ENCODE measurements at regions not wholly inside any gene's neighbourhood (a gene's known extent, or its start where the extent isn't known, plus 50 kb on each side); places are given as distances from the start of the nearest gene placed in this dataset.

DNA sequence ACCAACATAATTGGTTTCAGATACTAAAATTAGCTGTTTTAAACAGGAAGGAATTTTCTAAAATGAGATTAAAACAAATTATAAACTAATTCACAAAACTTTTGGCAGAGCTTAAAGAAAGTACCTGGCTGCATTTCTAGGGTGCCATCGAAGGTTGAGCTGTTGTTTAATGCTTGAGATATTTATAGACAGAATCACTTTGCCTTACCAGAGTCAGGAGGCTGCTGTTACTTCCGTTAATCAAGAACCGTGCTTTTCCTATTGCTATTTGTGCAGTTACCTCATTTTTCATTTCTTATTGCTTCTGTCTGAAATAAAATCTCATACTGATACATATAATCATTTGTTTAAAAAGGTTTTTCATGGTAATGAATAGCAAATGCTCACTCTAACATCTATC is 242.9 kb downstream of the TECRL start:
- TF ChIP-seq, protein P1, sequence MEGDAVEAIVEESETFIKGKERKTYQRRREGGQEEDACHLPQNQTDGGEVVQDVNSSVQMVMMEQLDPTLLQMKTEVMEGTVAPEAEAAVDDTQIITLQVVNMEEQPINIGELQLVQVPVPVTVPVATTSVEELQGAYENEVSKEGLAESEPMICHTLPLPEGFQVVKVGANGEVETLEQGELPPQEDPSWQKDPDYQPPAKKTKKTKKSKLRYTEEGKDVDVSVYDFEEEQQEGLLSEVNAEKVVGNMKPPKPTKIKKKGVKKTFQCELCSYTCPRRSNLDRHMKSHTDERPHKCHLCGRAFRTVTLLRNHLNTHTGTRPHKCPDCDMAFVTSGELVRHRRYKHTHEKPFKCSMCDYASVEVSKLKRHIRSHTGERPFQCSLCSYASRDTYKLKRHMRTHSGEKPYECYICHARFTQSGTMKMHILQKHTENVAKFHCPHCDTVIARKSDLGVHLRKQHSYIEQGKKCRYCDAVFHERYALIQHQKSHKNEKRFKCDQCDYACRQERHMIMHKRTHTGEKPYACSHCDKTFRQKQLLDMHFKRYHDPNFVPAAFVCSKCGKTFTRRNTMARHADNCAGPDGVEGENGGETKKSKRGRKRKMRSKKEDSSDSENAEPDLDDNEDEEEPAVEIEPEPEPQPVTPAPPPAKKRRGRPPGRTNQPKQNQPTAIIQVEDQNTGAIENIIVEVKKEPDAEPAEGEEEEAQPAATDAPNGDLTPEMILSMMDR (IDR thresholded peaks at IDR 0.05; ENCODE audit: low read depth, low read length, missing control alignments) = no peak
- no peak for DNase-seq (ENCODE audit: low read depth)
- no peak overlapping the region for H3K4me3 ChIP-seq (ENCODE audit: low read depth, low read length)

DNA sequence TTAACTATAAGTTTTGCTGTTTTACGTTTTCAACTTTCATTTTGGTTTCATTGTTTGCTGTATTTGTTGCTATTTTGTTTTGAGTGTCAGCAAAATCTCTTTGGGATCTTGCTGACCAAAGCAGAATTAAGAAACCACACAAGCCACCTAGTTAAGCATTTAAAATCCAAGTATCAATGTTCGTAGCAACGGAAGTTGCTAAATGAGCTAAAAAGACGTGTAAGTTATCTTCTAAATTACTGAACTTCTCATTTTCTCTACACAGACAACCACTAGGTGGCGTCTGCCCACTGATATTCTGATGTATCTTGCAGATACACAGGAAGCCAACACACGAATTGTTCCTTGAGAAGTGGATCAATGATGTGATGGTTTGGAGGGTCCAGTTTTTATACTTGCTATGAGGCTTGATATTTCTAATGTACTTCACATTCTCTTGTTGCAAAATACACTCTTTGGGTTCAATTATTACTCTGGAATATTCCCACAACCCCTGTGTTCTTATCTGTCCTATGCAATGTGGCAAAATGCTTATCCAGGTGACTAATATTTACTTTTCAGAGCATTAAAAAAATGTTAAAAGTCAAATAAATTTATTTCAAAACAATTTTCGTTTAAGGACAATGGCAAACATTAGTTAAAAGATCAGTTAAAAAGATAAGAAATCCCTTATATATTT is 250.5 kb downstream of the TECRL start:
- DNase-seq (ENCODE audit: low read depth) = peak; percentile 22
- no peak overlapping the region for H3K4me3 ChIP-seq (ENCODE audit: low read depth, low read length)
- TF ChIP-seq, protein P1 (IDR thresholded peaks at IDR 0.05; ENCODE audit: low read depth, low read length, missing control alignments) = peak; percentile 76

DNA sequence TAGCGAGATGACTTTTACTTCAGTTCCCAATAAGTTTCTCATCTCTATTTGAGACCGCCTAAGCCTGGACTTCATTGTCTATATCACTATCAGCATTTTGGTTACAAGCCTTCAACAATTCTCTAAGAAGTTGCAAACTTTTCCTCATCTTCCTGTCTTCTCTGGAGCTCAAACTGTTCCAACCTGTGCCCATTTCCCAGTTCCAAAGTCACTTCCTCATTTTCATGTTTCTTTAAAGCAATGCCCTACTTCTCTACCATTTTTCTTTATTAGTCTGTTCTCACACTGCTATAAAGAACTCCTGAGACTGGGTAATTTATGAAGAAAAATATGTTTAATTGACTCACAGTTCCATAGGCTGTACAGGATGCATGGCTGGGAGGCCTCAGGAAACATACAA is 251.9 kb downstream of the TECRL start:
- no peak overlapping the region for H3K4me3 ChIP-seq (ENCODE audit: low read depth, low read length)
- TF ChIP-seq, protein P1 (IDR thresholded peaks at IDR 0.05; ENCODE audit: low read depth, low read length, missing control alignments) = no peak
- DNase-seq (ENCODE audit: low read depth) = no peak

DNA sequence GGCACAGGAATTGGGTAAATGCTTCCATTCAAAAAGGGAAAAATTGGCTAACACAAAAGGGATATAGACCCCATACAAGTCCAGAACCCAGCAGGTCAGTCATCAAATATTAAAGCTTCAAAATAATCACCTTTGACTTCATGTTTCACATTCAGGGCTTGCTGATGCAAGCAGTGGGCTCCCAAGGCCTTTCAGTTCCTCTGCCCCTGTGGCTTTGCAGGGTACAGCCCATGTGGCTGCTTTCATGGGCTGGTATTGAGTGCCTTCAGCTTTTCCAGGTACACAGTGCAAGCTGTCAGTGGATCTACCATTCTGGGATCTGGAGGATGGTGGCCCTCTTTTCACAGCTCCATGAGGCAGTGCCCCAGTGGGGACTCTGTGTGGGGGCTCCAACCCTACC is 253.0 kb downstream of the TECRL start:
- TF ChIP-seq, protein P1 (IDR thresholded peaks at IDR 0.05; ENCODE audit: low read depth, low read length, missing control alignments) = no peak
- no peak for DNase-seq (ENCODE audit: low read depth)
- no peak overlapping the region for H3K4me3 ChIP-seq (ENCODE audit: low read depth, low read length)

DNA sequence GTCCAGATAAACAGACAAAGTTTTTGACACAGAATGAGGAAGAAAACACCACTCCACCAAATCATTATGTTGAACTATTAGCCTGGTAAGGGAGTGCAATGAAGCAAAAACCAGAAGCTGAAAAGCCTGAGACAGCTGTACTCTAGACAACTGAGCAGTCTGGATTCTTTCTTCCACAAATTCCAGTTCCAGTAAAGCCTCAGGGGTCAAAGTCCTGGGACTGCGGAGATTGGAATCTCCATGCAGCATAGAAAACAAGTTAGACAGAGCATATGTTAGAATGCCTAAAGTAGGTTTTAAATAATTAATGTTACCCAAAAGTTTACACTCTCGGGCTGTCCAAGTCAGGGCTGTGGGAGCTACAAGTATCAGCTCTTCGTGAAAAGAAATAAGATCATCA is 263.2 kb downstream of the TECRL start:
- no peak overlapping the region for H3K4me3 ChIP-seq (ENCODE audit: low read depth, low read length)
- no peak for DNase-seq (ENCODE audit: low read depth)
- TF ChIP-seq, protein P1 (IDR thresholded peaks at IDR 0.05; ENCODE audit: low read depth, low read length, missing control alignments) = no peak

DNA sequence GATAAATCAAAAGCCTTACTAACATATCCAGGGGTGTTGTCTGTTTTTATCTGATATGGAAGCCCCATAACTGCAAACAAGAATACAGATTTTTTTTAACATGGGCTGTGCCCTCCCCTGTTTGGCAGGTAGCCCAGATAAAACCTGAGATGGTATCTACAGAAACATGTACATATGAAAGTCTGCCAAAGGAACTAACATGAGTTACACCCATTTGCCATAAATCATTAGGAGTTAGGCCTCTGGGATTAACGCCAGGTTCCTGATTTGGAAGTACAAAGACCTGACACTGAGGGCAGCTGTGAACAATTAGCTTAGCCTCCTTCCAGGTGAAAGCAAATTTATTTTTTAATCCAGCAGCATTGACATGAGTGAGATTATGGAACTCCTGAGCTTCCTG is 264.3 kb downstream of the TECRL start:
- DNase-seq (ENCODE audit: low read depth) = no peak
- no peak overlapping the region for H3K4me3 ChIP-seq (ENCODE audit: low read depth, low read length)
- TF ChIP-seq, protein P1 (IDR thresholded peaks at IDR 0.05; ENCODE audit: low read depth, low read length, missing control alignments) = no peak

DNA sequence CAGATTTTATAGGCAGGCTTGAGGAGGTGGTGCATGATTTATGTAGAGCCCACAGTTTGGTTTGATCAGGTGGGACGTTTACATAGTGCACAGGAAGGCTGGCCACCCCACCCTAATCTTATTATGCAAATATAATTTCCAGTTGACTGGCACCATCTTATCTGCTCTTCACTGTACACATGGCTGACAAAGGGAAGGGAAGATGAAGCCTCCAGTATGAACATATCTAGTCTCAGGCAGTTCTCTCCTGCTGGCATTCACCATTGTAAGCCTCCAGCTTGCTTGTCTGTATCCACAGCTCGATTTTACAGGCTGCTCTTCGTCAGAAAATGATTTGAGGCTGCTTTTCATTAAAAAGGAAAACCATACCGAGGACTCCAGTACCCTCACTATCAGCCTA is 278.3 kb downstream of the TECRL start:
- TF ChIP-seq, protein P1 (IDR thresholded peaks at IDR 0.05; ENCODE audit: low read depth, low read length, missing control alignments) = no peak
- DNase-seq (ENCODE audit: low read depth) = no peak
- H3K4me3 ChIP-seq (ENCODE audit: low read depth, low read length) = no peak overlapping the region

All from GM12864 (cell line).